Natural killer cell (primary cell): ENCODE measurements at regions not wholly inside any gene's neighbourhood (a gene's known extent, or its start where the extent isn't known, plus 50 kb on each side); places are given as distances from the start of the nearest gene placed in this dataset.

Experiments
- ATAC-seq, 3 donors: fragments of 150-1000 bp in 2 of 3; fragments of 200-7000 bp in 1 of 3; cut with Tn5 transposase; 1 replicate in 1 of 3; 2 replicates in 2 of 3; pipeline ENCODE4 v1.10.0; 2021; ENCODE audit warnings: mild to moderate bottlenecking in 2 of 3, moderate library complexity in 2 of 3
- DNase-seq, 2 donors: peaks; one replicate each; pipeline versions ENCODE4 v3.0.0 to v3.0.0-alpha.2; 2013 to 2021; ENCODE audit warnings: mixed read lengths in 1 of 2
- H3K27ac ChIP-seq: one replicate; pipeline ENCODE4 v1.5.1; 2013; ENCODE audit warnings: mild to moderate bottlenecking, low read length
- H3K27me3 ChIP-seq: one replicate; pipeline ENCODE4 v1.6.1; 2013; ENCODE audit warnings: low read length; ENCODE audit not compliant: control insufficient read depth, insufficient read depth
- H3K36me3 ChIP-seq: one replicate; pipeline ENCODE4 v1.6.1; 2013; ENCODE audit warnings: low read length; ENCODE audit not compliant: control insufficient read depth, insufficient read depth
- H3K4me1 ChIP-seq: one replicate; pipeline ENCODE4 v1.6.1; 2013; ENCODE audit warnings: low read length; ENCODE audit not compliant: control insufficient read depth, insufficient read depth
- H3K4me3 ChIP-seq: one replicate; pipeline ENCODE4 v1.5.1; 2013; ENCODE audit warnings: low read length
- H3K9me3 ChIP-seq: one replicate; pipeline ENCODE4 v1.6.1; 2013; ENCODE audit warnings: low read length; ENCODE audit not compliant: control insufficient read depth, insufficient read depth
- H3K27ac Mint-ChIP-seq, 2 donors: one replicate each; pipeline ENCODE4 v1.8.0; 2022; ENCODE audit warnings: mild to moderate bottlenecking in 2 of 2, mixed read lengths in 2 of 2, moderate library complexity in 1 of 2
- H3K27me3 Mint-ChIP-seq, 2 donors: one replicate each; pipeline ENCODE4 v1.8.0; 2022; ENCODE audit warnings: low read depth in 2 of 2, mixed read lengths in 2 of 2
- H3K36me3 Mint-ChIP-seq: one replicate; pipeline ENCODE4 v1.8.0; 2022; ENCODE audit warnings: mixed read lengths
- H3K4me1 Mint-ChIP-seq, 2 donors: one replicate each; pipeline ENCODE4 v1.8.0; 2022; ENCODE audit warnings: mixed read lengths in 2 of 2
- H3K4me3 Mint-ChIP-seq: one replicate; pipeline ENCODE4 v1.8.0; 2022; ENCODE audit warnings: mild to moderate bottlenecking, moderate library complexity, mixed read lengths
- H3K9me3 Mint-ChIP-seq, 2 donors: one replicate each; pipeline ENCODE4 v1.8.0; 2022; ENCODE audit warnings: mixed read lengths in 2 of 2
- WGBS: methylation state at CpG from one replicate; pipeline ENCODE4 v1.1.7; 2013; ENCODE audit warnings: missing lambda C conversion rate; ENCODE audit not compliant: insufficient coverage; 5-methylcytosine and 5-hydroxymethylcytosine counted together
- intact Hi-C: fragments of 100-400 bp; cut with micrococcal nuclease; formaldehyde crosslinking; loops from one replicate; pipeline ENCODE4 v1.14.2; 2022
- TF ChIP-seq, protein P1 (sequence below): fragments of 200-600 bp; IDR thresholded peaks from one replicate; pipeline ENCODE4 v1.8.0; 2022; ENCODE audit warnings: antibody characterized with exemption

DNA sequence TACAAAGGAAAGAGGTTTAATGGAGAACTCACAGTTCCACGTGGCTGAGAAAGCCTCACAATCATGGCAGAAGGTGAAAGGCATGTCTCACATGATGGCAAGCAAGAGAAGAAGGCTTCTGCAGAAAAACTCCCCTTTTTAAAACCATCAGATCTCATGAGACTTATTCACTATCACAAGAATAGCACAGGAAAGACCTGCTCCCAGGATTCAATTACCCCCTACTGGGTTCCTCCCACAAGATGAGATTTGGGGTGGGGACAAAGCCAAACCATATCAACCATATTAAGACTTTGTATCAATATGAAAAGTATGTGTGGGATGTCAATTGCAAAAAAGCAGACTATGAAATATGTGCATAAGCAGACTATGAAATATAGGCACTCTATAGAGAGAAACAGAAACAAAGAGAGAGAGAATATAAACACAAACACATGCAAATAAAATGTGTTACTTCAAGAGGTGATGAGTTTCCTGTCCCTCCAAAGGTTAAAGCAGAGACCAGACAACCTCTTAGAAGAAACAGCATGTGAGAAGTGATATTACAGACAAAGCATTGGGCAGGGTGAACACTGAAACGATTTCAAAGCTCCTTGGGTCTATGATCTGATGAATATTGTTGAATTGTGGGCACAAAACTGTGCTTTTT, 151.2 kb upstream of the KRR1 start:
- 63% methylated on average over 2 of the region's 2 CpGs for WGBS
- Histone ChIP-seq H3K27me3 (no peaks in the 10 kb centered on the region), H3K9me3 (no peaks in the 10 kb centered on the region), H3K4me3 (no peak overlapping the region), H3K4me1 (no peaks in the 10 kb centered on the region), H3K27ac (no peak overlapping the region), H3K36me3 (no peaks in the 10 kb centered on the region)
- peaks cover 0 to 11% of the 10 kb centered on the region in 2 donors for H3K27me3 Mint-ChIP-seq
- DNase-seq (no peak), ATAC-seq (peak; percentile 61 to 73 (median 69))
- TF ChIP-seq, protein P1, sequence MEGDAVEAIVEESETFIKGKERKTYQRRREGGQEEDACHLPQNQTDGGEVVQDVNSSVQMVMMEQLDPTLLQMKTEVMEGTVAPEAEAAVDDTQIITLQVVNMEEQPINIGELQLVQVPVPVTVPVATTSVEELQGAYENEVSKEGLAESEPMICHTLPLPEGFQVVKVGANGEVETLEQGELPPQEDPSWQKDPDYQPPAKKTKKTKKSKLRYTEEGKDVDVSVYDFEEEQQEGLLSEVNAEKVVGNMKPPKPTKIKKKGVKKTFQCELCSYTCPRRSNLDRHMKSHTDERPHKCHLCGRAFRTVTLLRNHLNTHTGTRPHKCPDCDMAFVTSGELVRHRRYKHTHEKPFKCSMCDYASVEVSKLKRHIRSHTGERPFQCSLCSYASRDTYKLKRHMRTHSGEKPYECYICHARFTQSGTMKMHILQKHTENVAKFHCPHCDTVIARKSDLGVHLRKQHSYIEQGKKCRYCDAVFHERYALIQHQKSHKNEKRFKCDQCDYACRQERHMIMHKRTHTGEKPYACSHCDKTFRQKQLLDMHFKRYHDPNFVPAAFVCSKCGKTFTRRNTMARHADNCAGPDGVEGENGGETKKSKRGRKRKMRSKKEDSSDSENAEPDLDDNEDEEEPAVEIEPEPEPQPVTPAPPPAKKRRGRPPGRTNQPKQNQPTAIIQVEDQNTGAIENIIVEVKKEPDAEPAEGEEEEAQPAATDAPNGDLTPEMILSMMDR: no peak
- H3K27ac Mint-ChIP-seq: no peak overlapping the region
- no peaks in the 10 kb centered on the region for H3K4me1 Mint-ChIP-seq
- H3K9me3 Mint-ChIP-seq: no peaks in the 10 kb centered on the region
- intact Hi-C loops: no loop called here
- H3K4me3 Mint-ChIP-seq: no peak overlapping the region
- H3K36me3 Mint-ChIP-seq: no peaks in the 10 kb centered on the region

DNA sequence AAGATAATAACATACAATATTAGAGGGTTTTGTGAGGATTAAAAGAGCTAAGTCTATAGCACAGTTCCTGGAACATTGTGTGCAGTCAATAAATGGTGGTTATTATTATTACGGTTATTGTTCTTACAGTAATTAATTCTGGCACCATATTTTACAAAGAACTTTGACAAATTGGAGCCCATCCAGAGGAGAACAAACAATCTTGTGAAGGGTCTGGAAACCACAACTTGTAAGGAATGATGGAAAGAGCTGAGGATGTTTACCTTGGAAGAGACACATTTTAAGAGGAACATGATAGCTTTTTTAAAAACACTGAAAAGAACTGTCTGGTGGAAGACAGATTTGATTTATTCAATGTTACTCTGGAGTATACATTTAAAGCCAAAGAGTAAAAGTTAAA, 150.5 kb upstream of the KRR1 start:
- ATAC-seq: no peak
- no peaks in the 10 kb centered on the region for H3K9me3 Mint-ChIP-seq

DNA sequence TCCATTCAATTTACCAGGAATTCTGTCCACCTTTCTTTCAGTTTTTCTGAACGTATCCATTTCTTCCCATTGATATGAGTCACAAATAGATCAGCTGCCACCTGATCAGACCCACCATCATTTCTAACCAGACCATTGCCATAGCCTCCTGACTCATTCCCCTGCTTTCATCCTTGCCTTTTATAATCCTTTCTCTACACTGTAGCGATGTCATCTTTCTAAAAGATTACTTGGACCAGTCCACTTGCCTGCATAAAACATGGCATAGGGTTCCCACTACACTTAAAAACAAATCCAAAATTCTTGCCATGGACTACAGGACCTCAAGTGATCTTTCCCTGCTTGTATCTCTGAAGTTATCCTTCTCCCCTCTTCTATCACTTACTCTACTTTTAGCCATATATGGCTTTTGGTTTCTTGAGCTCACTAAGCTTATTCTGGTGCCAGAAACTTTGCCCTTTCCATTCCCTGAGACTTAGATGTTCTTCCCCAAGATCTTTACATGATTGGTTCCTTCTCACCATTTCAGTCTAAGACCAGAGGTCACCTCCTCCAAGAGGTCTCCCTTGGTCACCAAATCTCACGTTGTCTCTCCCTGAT, 149.5 kb upstream of the KRR1 start:
- TF ChIP-seq, protein P1: no peak
- no peaks in the 10 kb centered on the region for H3K4me1 ChIP-seq
- H3K4me1 Mint-ChIP-seq: no peaks in the 10 kb centered on the region
- no peaks in the 10 kb centered on the region for H3K9me3 ChIP-seq
- H3K4me3 Mint-ChIP-seq: no peak overlapping the region
- no peak overlapping the region for H3K4me3 ChIP-seq
- H3K27ac ChIP-seq: no peak overlapping the region
- WGBS: 92% methylated on average over 3 of the region's 3 CpGs
- no peaks in the 10 kb centered on the region for H3K27me3 ChIP-seq
- H3K27ac Mint-ChIP-seq: no peak overlapping the region
- H3K9me3 Mint-ChIP-seq: no peaks in the 10 kb centered on the region
- DNase-seq: no peak
- no peak for ATAC-seq
- peaks cover 0 to 11% of the 10 kb centered on the region in 2 donors for H3K27me3 Mint-ChIP-seq
- no peaks in the 10 kb centered on the region for H3K36me3 Mint-ChIP-seq
- intact Hi-C loops: no loop called here
- H3K36me3 ChIP-seq: no peaks in the 10 kb centered on the region

More for the DNA sequence above, 150.5 kb upstream of the KRR1 start:
- Histone ChIP-seq H3K36me3 (no peaks in the 10 kb centered on the region), H3K4me1 (no peaks in the 10 kb centered on the region), H3K27ac (no peak overlapping the region), H3K27me3 (no peaks in the 10 kb centered on the region), H3K4me3 (no peak overlapping the region), H3K9me3 (no peaks in the 10 kb centered on the region)
- peaks cover 0 to 11% of the 10 kb centered on the region in 2 donors for H3K27me3 Mint-ChIP-seq
- no peak overlapping the region for H3K27ac Mint-ChIP-seq
- H3K4me3 Mint-ChIP-seq: no peak overlapping the region
- H3K4me1 Mint-ChIP-seq: no peaks in the 10 kb centered on the region
- DNase-seq: no peak
- no peaks in the 10 kb centered on the region for H3K36me3 Mint-ChIP-seq
- TF ChIP-seq, protein P1: no peak
- no CpG with 5 or more reads among the region's 1 CpG for WGBS
- intact Hi-C loops: no loop called here
